ENCODE measurements at regions not wholly inside any gene's neighbourhood (a gene's known extent, or its start where the extent isn't known, plus 50 kb on each side); places are given as distances from the start of the nearest gene placed in this dataset.

DNA sequence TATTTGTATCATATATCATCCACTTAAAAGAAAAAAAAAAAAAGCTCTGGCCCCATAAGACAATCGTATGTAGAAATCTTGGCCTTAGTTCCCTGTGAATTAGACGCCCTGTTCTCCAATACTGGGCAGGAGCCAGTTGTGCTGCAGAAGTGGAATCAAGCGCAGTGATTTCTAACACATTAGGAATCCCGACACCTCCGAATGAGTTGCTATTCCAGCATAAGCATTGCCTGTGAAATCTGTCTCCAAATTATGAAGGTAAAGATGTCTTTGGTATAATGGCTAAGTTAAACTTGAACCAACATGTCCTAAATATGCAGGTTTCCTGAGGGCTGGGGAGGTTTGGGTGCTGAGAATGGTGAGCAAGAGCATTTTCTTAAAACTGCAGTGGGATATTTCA, 199.4 kb upstream of the ARRDC4 start:
- TF ChIP-seq, protein P1, sequence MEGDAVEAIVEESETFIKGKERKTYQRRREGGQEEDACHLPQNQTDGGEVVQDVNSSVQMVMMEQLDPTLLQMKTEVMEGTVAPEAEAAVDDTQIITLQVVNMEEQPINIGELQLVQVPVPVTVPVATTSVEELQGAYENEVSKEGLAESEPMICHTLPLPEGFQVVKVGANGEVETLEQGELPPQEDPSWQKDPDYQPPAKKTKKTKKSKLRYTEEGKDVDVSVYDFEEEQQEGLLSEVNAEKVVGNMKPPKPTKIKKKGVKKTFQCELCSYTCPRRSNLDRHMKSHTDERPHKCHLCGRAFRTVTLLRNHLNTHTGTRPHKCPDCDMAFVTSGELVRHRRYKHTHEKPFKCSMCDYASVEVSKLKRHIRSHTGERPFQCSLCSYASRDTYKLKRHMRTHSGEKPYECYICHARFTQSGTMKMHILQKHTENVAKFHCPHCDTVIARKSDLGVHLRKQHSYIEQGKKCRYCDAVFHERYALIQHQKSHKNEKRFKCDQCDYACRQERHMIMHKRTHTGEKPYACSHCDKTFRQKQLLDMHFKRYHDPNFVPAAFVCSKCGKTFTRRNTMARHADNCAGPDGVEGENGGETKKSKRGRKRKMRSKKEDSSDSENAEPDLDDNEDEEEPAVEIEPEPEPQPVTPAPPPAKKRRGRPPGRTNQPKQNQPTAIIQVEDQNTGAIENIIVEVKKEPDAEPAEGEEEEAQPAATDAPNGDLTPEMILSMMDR (conservative IDR thresholded peaks at IDR 0.05 in 1 of 2, IDR thresholded peaks at IDR 0.05 in 1 of 2; ENCODE audit: low read depth in 1 of 2, low read length in 2 of 2): no peak
- no peak for TF ChIP-seq EZH2 (IDR thresholded peaks at IDR 0.05; ENCODE audit: low read length, missing control alignments)

All from fibroblast of lung (primary cell).